HG02884 (cell line): ENCODE measurements at regions not wholly inside any gene's neighbourhood (a gene's known extent, or its start where the extent isn't known, plus 50 kb on each side); places are given as distances from the start of the nearest gene placed in this dataset.

Experiments used
- ATAC-seq: cut with Tn5 transposase; IDR thresholded peaks from one replicate; pipeline ENCODE4 v1.9.1; 2021; ENCODE audit warnings: mild to moderate bottlenecking, moderate library complexity; ENCODE audit not compliant: unreplicated experiment

GRCh38 chr11:134719397-134719796 lies 307.4 kb upstream of the B3GAT1 start:
- ATAC-seq = no peak

DNA sequence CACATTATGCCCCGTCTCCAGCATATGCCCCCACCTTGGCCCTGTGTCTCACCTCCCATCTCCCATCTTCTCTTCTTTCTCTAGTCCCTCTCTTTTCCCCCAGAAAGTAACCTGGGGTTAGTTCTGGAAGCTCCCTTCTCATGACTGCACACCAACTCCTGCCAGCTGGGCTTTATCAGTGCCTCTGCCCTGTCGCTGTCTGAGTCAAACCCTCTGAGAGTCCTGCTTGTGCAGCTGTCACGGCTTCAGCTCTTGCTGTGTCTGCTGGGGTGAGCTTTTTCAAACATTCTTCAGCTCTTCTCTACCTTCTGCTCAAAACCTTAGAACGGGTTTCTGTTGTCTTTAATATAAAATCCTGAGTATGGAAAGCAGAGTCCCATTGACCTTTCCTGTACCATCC lies 304.5 kb upstream of the B3GAT1 start:
- ATAC-seq = no peak

- no peak for ATAC-seq
These were observed 302.1 kb upstream of the B3GAT1 start for GRCh38 chr11:134714021-134714656.

DNA sequence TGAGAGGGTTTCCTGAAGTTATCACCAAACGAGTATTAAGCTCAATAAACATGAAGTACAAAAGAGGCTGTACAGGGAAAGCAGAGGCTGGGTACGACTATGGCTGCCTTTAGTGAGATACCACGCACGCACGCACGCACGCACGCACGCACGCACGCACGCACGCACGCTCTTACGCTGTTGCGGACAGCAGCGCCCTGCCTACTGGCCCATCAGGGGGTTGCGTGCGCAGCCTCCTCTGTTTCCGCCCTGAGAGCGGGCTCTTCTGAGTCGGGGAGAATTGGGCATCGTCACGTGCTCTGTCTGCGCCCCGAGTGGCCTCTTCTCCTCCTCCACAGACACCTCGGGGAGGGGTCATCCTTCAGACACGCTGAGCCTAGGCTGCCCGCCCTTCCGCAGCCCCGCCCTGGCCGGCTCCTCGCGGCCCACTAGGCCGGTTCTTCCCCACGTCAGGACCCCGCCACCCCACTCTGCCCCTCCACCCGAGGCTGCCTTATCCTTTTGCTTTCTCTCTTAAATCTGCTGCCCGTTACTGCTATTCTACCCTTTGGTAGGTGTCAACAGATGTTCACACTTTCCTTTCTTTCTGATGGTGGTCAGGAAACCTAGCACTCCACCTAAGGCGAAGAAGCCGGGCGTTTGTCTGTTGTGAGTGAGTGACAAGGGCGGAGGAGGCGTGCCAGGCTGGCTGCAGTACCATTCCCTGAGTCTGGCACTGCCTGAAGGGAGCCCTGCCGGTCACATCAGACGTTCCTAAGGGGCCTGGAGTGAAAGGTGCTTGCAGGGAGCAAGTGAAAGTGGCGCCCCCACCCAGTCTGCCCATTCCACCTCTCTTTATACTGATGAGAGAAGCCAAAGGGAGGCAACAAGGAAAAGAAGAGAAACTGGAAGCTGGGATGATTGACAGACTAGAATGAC lies 300.4 kb upstream of the B3GAT1 start:
- no peak for ATAC-seq

GRCh38 chr11:134711588-134711987 lies 299.5 kb upstream of the B3GAT1 start:
- no peak for ATAC-seq

- ATAC-seq = no peak
These were observed 298.9 kb upstream of the B3GAT1 start for GRCh38 chr11:134710861-134711407.

- ATAC-seq = no peak
These were observed 293.8 kb upstream of the B3GAT1 start for GRCh38 chr11:134705858-134706257.

GRCh38 chr11:134702827-134703226 lies 290.8 kb upstream of the B3GAT1 start:
- no peak for ATAC-seq

DNA sequence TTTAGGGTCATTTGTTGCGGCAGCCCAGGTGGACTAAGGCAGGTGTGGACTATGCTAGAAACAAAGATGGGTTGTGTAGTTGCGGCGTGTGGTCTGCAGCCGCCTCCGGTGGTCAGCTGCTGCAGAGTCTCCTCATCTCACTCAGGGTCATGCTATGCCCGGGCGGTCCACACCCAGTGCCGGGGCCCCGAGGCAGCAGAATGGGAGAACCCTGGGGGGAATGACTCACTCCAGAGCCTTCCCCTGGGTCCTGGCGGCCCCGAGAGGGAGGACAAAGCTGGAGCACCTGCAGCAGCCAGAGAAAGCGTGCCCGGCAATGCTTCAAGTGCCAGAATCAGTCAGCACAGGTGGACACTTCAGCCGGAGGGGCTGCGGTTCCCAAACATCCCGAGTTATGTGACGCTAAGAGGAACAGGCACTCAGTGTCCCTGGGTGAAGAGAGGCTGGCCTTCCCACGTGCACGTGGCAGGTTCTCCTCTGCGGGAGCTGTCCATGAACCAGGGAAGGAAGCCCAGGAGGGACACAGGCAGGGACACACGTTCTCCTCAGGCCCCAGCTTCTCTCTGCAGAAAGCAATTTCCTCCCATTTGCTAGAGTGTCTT lies 289.6 kb upstream of the B3GAT1 start:
- ATAC-seq = no peak

- ATAC-seq = no peak
These were observed 288.1 kb upstream of the B3GAT1 start for GRCh38 chr11:134700101-134700640.

- no peak for ATAC-seq
These were observed 284.4 kb upstream of the B3GAT1 start for GRCh38 chr11:134696455-134696854.

GRCh38 chr11:134691985-134692384 lies 279.9 kb upstream of the B3GAT1 start:
- no peak for ATAC-seq

DNA sequence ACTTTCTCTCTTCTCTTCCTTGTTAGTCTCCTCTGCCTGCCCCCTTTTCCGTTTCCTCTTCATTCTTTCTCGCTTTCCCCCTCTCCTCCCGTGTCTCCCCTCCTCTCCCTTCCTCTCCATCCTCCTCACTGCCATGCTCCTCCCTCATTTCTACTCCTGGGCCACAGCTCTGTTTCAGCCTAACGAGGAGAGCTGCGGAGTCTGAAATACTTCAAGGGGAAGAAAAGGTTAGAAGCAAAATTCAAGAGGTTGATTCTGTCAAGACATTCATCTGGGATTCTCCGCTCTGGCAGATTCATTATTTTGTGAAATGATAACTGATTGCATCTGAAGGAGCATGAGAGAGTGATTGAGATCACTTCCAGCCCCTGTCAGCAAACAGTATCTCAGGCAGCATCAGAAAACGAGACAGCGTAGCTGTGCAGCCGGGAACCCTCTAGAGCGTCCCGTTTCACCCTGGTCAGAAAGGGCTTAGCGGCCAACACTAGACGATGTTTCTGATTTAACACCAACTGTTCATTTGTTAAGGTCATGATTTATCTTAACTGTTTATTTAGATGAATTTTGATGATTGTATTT lies 279.3 kb upstream of the B3GAT1 start:
- ATAC-seq = no peak

GRCh38 chr11:134689886-134690285 lies 277.8 kb upstream of the B3GAT1 start:
- ATAC-seq = no peak

GRCh38 chr11:134687548-134687947 lies 275.5 kb upstream of the B3GAT1 start:
- ATAC-seq = no peak

- no peak for ATAC-seq
These were observed 274.5 kb upstream of the B3GAT1 start for GRCh38 chr11:134686460-134687061.

DNA sequence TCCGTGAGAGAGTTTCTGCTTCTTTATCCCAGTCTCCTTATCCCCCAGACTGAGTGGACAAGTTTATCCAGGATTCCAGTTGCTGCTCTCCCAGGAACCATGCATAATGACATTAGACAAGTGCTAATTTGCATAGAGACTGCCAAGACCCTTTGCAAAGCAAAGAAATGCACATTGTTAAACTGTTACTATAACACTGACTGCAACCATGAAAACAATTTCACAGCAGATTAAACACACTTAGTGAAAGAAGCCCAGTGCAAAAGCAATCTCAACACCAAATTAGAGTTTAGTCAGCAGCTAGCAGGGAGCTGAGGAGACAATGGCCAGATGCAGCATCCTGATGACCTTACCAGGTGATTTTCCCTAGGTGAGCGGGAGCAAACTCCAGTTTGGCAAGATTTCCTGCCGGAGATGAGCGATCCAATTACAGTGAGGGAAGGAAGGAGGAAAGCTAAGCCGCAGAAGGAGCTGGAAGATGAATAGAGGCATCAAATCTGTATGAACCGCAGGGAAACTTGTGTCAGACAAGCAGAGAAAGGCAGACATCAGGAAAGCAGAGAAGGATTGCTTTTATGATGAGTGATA lies 273.8 kb upstream of the B3GAT1 start:
- no peak for ATAC-seq

DNA sequence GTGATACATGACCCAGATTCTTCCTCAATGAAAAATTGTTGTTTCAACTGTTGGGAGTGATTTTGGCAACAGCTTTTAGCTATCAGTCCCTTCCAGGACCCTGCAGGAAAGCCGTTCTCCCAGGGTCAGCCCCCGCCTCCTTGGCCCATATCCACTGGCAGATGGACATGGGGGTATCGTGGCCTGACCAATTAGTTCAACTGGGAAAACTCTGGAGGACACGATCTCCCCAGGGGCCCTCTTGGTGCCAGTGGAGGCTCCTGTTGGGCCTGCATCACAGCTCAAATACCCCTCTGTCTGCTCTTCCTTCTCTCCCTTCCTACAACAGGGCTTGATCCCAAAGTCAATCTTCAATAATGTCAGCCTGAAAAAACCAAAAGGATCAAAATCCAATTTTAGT lies 272.5 kb upstream of the B3GAT1 start:
- no peak for ATAC-seq

- no peak for ATAC-seq
These were observed 271.8 kb upstream of the B3GAT1 start for GRCh38 chr11:134683860-134684259.

- ATAC-seq = no peak
These were observed 270.5 kb upstream of the B3GAT1 start for GRCh38 chr11:134682577-134682976.
